ENCODE measurements at regions not wholly inside any gene's neighbourhood (a gene's known extent, or its start where the extent isn't known, plus 50 kb on each side); places are given as distances from the start of the nearest gene placed in this dataset.

GRCh38 chr4:106764774-106765173 is 271.3 kb downstream of the DKK2 start:
- intact Hi-C loops (cut with micrococcal nuclease; ENCODE audit: unreplicated experiment), result no loop called here
- no TSS peak for BruUV-seq (replicated peaks)
- no peaks in the 10 kb centered on the region for H3K27me3 Mint-ChIP-seq (ENCODE audit: insufficient read depth, unreplicated experiment)
- H3K9me3 ChIP-seq, result no peaks in the 10 kb centered on the region
- no peak overlapping the region for H3K4me3 Mint-ChIP-seq (ENCODE audit: unreplicated experiment)
- no peaks in the 10 kb centered on the region for H3K36me3 Mint-ChIP-seq (ENCODE audit: insufficient read depth, unreplicated experiment)
- H3K9me3 Mint-ChIP-seq (ENCODE audit: unreplicated experiment), result peaks cover 9% of the 10 kb centered on the region
- H3K4me3 ChIP-seq (ENCODE audit: low read depth, low read length), result no peak overlapping the region
- no peaks in the 10 kb centered on the region for H3K4me1 Mint-ChIP-seq (ENCODE audit: low read depth, unreplicated experiment)
- TF ChIP-seq, protein P1, sequence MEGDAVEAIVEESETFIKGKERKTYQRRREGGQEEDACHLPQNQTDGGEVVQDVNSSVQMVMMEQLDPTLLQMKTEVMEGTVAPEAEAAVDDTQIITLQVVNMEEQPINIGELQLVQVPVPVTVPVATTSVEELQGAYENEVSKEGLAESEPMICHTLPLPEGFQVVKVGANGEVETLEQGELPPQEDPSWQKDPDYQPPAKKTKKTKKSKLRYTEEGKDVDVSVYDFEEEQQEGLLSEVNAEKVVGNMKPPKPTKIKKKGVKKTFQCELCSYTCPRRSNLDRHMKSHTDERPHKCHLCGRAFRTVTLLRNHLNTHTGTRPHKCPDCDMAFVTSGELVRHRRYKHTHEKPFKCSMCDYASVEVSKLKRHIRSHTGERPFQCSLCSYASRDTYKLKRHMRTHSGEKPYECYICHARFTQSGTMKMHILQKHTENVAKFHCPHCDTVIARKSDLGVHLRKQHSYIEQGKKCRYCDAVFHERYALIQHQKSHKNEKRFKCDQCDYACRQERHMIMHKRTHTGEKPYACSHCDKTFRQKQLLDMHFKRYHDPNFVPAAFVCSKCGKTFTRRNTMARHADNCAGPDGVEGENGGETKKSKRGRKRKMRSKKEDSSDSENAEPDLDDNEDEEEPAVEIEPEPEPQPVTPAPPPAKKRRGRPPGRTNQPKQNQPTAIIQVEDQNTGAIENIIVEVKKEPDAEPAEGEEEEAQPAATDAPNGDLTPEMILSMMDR (IDR thresholded peaks at IDR 0.05; ENCODE audit: insufficient read depth in 1 of 2, low read depth in 1 of 2, low read length in 1 of 2, severe bottlenecking in 1 of 2, unreplicated experiment in 1 of 2), result no peak
- no peaks in the 10 kb centered on the region for H3K4me1 ChIP-seq
- ChIA-PET CTCF (no interaction called here), POLR2A (no interaction called here)
- H3K27me3 ChIP-seq (replicated peaks; ENCODE audit: control insufficient read depth, insufficient read depth, low read length), result no peaks in the 10 kb centered on the region
- DNase-seq, result no peak
- H3K36me3 ChIP-seq (ENCODE audit: control insufficient read depth, insufficient read depth, low read length), result no peaks in the 10 kb centered on the region
- no peak overlapping the region for H3K27ac Mint-ChIP-seq (ENCODE audit: unreplicated experiment)

DNA sequence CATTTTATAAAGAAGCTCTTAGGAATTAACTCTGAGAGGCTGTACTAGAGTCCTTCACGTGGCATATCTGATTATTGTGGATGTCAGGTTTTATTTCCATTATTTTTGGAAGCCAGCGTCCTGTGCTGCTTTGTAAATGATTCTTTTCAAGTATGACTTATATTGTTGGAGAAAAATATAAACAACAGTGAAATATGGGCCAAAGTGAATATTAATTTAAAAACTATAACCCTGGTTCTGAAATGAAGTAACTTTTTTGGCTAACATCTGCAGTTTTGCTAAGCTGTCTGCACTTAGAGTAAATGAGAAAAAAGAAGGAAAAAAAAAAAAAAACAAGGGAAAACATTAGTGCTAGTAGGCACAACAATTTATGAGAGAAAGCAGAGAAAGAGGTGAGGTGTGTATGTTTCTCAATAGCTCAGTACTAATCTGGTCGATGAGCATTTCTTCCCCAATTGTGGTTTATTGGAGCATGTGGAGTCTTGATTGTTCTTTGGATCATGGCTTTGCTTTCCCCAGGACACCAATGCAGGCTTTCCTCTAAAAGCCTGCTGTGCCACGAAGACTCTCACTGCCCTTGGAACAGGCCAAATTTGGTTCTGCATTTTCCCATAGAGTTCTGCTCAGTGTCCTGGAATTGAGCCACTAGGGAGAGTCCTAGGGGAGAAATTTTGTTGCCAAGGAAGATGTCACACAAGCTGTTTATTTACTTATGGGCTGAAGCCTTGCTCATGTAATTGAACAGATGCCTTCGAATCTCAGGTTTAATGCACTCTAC is 273.3 kb downstream of the DKK2 start:
- Mint-ChIP-seq H3K9me3 (ENCODE audit: unreplicated experiment) (no peaks in the 10 kb centered on the region), H3K4me1 (ENCODE audit: low read depth, unreplicated experiment) (no peaks in the 10 kb centered on the region), H3K27me3 (ENCODE audit: insufficient read depth, unreplicated experiment) (no peaks in the 10 kb centered on the region), H3K36me3 (ENCODE audit: insufficient read depth, unreplicated experiment) (no peaks in the 10 kb centered on the region), H3K4me3 (ENCODE audit: unreplicated experiment) (no peak overlapping the region), H3K27ac (ENCODE audit: unreplicated experiment) (no peak overlapping the region)
- ChIA-PET POLR2A (no interaction called here), CTCF (no interaction called here)
- intact Hi-C loops (cut with micrococcal nuclease; ENCODE audit: unreplicated experiment), result no loop called here
- Histone ChIP-seq H3K4me3 (ENCODE audit: low read depth, low read length) (no peak overlapping the region), H3K27me3 (replicated peaks; ENCODE audit: control insufficient read depth, insufficient read depth, low read length) (no peaks in the 10 kb centered on the region), H3K36me3 (ENCODE audit: control insufficient read depth, insufficient read depth, low read length) (no peaks in the 10 kb centered on the region), H3K9me3 (no peaks in the 10 kb centered on the region), H3K4me1 (no peaks in the 10 kb centered on the region)
- TF ChIP-seq, protein P1 (IDR thresholded peaks at IDR 0.05; ENCODE audit: insufficient read depth in 1 of 2, low read depth in 1 of 2, low read length in 1 of 2, severe bottlenecking in 1 of 2, unreplicated experiment in 1 of 2), result no peak
- DNase-seq, result no peak
- no TSS peak for BruUV-seq (replicated peaks)

DNA sequence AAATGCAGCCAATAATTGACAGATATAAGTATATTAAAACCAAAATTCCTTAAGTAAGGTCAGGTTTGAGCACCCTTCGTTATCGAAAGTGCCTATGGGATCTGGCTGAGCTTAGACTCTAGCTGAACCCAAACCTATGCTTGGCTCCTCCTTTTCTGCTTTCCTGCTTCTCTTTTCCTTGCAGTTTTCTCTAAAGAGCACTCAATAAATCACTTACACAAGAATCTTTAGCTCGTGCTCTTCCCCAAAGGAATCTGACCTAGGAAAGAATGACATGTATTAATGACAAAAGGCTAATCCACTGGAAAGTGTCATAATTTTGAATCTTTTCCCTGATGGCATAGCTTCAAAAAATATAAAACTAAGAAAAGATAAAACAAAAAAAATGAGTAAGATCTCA is 282.7 kb downstream of the DKK2 start:
- no peaks in the 10 kb centered on the region for H3K36me3 Mint-ChIP-seq (ENCODE audit: insufficient read depth, unreplicated experiment)
- no peaks in the 10 kb centered on the region for H3K27me3 Mint-ChIP-seq (ENCODE audit: insufficient read depth, unreplicated experiment)
- H3K27ac Mint-ChIP-seq (ENCODE audit: unreplicated experiment), result no peak overlapping the region
- H3K9me3 ChIP-seq, result 0 out of 2 replicates have a peak, but pooled peaks cover 3% of the 10 kb centered on the region
- H3K4me1 Mint-ChIP-seq (ENCODE audit: low read depth, unreplicated experiment), result peaks cover 2% of the 10 kb centered on the region
- no peak overlapping the region for H3K4me3 Mint-ChIP-seq (ENCODE audit: unreplicated experiment)
- ChIA-PET POLR2A (no interaction called here), CTCF (no interaction called here)
- H3K4me3 ChIP-seq (ENCODE audit: low read depth, low read length), result no peak overlapping the region
- no peaks in the 10 kb centered on the region for H3K9me3 Mint-ChIP-seq (ENCODE audit: unreplicated experiment)
- BruUV-seq (replicated peaks), result no TSS peak
- H3K36me3 ChIP-seq (ENCODE audit: control insufficient read depth, insufficient read depth, low read length), result no peaks in the 10 kb centered on the region
- TF ChIP-seq, protein P1 (IDR thresholded peaks at IDR 0.05; ENCODE audit: insufficient read depth in 1 of 2, low read depth in 1 of 2, low read length in 1 of 2, severe bottlenecking in 1 of 2, unreplicated experiment in 1 of 2), result no peak
- H3K4me1 ChIP-seq, result no peaks in the 10 kb centered on the region
- no peaks in the 10 kb centered on the region for H3K27me3 ChIP-seq (replicated peaks; ENCODE audit: control insufficient read depth, insufficient read depth, low read length)
- intact Hi-C loops (cut with micrococcal nuclease; ENCODE audit: unreplicated experiment), result no loop called here
- no peak for DNase-seq

Data from Caco-2 (cell line).